Urothelium cell line (cell line): ENCODE measurements at regions not wholly inside any gene's neighbourhood (a gene's known extent, or its start where the extent isn't known, plus 50 kb on each side); places are given as distances from the start of the nearest gene placed in this dataset.

ENCODE experiments used
- DNase-seq: peaks from one replicate; pipeline ENCODE4 v3.0.0; 2011; ENCODE audit warnings: low spot score, mixed read lengths
- FAIRE-seq: peaks from 2 replicates; lab custom pipeline; 2011; peaks lifted over from hg19 to GRCh38; lab: Jason Lieb, UNC

DNA sequence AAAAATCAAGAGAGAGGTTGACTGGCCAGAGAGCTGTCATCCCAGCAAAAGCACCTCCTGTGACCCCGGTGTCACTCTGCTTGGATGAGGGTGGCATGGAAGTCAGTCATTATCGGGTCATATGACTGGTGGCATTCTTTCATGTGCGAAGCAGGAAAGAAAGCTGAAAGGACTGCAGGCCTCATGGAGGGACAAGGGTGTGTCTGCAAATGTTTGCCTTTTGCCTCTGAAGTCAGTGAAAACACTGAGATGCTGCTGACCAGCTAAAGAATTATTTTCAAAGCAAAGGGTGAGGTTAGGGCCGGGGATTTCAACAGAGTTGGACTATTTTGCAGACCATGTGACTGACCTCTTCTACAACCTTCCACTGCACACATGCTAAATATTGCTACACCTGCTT lies 298.3 kb downstream of the CSNK1G3 start:
- FAIRE-seq (no peak), DNase-seq (no peak)

DNA sequence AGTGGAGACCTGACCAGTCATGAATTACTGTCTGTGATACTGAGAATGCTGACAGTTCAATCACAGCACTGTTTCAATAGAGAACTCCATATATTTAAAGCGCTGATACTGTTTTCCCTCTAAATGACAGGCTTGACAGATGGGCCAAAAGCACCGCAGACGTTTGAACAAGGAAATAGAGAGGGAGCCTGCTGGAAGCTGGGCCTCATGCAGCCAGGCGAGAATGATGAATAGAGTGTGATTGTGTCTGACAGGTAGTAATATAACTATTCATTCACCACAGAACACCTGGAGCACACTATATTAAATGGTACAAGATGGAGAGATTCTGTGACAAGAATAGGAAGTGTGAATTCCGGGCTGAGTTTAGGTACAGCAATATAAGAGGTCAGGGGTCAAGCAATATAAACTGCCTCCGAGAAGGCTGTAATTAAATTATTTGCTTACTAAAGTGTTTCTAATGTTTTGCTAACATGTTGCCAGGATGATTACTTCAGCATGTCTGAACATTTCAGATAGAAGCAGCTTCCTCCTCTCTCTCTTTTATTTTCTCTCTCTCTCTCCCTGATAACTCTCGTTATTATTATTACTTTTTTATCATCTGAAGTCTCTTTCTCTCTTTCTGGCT lies 297.7 kb downstream of the CSNK1G3 start:
- FAIRE-seq = no peak

DNA sequence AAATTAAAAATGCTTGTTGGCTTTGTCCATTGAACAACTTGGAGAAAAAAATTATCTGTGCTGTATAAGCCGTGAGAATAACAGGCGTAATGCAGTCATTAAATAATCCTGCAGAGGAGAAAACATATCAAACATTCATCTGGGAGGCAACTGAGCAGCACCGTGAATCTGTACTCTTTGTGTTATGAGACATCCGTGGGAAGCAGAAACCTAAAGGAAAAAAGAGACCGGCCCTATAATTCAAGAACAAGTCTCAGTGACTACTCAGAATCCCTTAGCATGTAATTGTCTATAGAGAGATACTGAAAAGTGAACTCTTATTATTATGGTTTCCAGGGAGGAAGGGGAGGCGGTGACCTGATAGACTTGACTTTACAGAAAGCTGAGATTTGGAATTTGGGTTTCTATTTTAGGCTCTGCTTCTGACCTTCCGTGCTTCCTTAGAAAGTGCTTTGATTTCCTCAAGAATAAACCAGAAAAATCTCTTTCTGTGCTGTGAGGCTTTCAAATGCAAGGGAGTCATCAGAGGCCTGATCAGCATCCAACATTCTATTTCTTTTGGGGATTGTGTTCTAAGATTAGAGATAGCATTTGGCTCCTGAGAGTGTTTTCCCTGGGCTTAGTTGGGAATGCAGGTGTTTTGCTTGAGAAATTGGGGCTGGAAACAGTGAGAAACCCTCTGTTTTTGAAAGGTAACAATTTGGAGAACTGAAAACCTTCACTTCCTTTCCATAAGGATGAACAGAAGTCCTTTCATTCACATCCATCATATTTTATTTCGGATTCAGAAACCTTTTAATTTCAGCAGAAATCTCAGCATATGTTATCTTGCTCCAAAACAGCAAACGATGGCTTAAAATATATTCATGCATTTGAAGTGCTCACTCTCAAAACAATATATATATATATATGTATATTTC lies 296.7 kb downstream of the CSNK1G3 start:
- DNase-seq = no peak
- no peak for FAIRE-seq

More for the DNA sequence above, 297.7 kb downstream of the CSNK1G3 start:
- DNase-seq = no peak

DNA sequence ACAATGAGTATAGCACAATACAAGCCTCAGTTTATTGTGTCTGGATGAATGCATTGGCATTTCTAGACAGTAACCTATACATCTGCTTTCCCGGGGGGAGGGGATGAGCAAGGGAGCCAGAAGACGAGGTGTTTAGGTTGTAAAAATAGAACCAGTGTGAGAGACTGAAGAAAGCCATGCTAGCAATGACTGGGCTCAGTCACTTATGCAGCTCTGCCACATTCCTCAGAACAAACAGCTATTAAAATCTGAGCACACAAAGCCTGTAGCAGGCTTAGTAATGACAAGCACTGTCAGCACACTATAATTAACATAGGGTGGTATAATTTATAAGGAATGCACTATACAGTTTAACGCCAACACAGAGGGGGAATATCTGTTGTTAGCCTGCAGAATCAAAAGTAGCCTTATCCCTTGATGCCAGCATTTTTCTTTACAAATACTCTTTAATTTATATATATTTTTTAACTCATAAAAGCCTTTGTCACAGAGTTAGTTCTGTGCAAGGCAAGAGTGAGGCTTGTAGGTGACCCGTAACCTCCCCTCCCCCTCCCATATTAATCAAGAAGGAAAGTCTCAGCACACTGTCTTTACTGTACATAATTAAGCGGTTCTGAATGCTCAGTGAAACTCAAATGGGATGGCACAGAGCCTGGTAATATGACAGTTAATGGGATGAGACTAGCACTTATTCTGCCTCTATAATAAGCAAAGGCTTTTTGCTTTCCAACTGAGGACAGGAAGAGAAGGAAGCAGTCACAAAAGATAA lies 295.4 kb downstream of the CSNK1G3 start:
- FAIRE-seq = no peak
- no peak for DNase-seq

DNA sequence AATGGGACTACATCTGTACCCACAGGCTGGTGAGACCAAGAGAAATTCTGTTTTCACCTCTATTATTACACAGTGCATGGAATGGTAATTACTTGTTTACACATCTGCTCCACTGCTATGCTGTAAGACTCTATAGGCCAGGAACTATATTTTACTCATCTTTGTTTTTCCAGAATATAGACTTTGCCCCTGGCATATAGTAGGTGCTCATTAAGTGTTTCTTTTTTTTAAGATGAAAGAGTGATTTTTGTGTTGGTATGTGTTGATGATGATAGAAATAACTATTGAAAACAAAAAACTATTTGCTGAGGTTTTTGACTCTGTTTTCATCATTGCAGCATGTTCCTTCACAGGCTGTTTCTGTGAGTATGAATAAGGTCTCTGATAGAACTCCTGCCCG lies 294.7 kb downstream of the CSNK1G3 start:
- FAIRE-seq (no peak), DNase-seq (no peak)

DNA sequence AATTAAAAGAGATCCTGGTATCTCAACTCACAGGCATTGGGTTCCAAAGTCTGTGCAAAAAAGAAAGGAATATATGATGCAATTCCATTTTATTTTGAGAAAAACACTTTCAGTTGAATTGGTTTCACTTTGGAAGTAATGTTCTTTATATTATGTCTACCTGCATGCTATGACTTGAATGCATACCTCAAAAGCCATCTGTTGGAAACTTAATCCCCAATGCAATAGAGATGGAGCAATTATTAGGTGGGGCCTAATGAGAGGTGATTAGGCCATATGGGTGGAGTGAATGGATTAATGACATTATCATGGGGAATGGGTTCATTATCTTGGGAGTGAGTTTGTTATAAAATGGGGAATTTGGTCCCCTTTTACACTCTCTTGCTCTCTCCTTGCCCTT lies 293.3 kb downstream of the CSNK1G3 start:
- DNase-seq = no peak
- no peak for FAIRE-seq

DNA sequence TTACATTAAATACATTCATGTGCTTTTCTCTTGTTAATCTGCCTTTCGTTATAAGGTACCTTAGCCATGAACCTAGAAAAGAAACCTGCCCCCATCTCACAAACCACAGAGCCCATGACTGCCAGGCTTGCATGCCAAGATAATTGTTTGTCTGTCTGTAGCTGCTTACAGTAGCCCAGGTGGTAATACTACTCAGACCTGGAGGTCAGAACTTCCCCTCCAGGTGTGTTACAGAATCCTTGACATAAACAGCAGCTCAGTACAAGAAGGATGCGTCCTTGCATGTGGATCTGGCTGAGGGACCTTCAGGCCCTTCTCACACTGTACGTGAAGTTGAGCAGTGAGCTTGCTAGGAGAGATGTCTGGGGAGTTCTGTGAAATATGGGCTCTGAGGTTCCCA lies 291.4 kb downstream of the CSNK1G3 start:
- no peak for FAIRE-seq
- DNase-seq = no peak

DNA sequence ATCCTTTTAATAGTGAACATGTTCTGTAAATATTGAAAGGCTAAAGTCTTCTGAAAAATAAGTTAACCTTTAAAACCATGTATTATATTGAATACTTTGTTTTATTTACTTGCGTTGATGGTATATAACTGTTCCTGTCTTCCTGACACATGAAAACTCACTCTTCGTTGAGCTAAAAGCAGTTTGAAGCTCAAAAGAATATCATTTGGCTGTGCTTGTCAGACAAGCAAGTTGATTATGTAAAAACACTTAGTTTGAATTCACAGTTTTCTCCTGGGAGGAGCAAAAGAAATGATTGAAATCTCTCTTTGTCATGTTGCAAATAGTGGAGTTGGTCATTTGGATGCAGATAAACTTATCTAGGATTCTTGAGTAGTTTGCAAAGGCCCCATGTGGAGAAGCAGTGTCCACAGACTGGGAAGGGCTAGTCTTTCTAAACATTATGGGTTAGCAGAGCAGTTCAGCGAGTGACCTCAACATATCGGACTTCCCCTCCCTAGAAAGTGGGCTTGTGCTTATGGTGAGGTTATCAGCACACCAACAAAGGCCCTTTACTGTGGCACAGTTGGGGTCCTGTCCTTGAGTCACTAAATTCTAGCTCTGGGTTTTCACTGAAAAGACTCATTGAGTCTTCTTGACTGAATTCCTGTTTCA lies 290.4 kb downstream of the CSNK1G3 start:
- no peak for DNase-seq
- FAIRE-seq = no peak

DNA sequence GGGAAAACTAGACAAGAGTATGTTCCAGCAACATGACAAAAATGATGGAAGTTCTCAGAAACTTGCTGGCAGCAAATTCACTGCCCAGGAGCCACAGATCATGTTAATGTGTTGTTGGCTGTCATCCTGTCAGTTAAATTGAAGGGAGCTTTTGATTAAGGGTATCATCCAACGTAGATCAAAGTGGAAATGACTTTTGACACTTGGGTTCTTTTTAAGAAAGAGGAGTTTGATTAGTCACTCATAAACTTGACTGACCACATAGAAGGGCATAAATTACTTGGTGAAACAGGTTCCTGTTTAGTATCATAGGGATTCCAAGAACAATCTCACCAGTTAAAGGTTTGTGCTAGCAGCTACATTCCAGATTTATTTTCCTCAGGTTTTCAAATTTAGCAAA lies 288.7 kb downstream of the CSNK1G3 start:
- no peak for DNase-seq
- no peak for FAIRE-seq

DNA sequence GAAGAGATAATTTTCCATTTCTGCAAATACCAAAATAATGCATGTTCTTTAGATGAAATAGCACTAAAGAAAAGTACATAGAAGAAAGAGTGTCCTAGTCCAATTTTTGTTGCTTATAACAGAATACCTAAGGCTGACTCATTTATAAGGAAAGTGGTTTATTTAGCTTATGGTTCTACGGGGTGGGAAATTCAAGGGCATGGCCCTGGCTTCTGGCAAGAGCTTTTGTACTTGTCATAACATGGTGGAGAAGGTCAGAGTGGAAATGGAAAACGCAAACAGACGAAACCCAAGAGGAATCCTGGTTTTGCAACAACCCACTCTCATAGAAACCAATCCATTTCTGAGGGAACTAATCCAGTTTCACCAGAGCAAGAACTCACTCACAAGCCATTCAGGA lies 283.7 kb downstream of the CSNK1G3 start:
- FAIRE-seq (no peak), DNase-seq (no peak)

DNA sequence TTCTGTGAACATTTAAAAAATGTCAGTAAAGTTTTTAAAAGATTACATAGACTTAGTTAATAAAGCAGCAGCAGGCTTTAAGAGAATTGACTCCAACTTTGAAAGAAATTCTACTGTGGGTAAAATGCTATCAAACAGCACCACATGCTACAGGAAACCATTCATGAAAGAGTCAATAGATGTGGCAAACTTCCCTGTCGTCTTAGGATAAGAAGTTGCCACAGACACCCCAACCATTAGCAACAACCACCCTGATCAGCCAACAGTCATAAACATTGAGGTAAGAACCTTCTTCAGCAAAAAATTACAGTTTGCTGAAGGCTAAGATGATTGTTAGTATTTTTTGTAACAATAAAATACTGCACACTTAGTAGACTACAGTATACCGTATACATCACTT lies 278.2 kb downstream of the CSNK1G3 start:
- peak; percentile 23 for FAIRE-seq
- DNase-seq = no peak

DNA sequence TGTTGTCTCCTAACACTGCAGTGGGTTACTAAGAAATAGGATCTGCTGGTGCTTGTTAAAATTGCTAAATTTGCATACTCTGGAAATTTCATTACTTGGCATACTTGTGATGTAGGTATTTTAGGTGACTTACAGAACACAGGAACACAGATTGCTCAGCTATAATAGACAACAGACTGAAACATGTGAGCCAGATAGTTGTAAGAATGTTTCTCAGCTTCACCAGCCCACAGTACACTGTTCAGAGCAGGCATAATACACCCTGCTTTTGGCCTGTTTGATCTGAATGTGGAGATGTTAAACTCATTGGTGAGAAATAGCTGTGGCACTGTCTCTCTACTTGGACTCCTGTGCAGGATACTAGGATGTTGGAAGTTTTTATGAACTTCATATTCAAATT lies 275.7 kb downstream of the CSNK1G3 start:
- FAIRE-seq = no peak

DNA sequence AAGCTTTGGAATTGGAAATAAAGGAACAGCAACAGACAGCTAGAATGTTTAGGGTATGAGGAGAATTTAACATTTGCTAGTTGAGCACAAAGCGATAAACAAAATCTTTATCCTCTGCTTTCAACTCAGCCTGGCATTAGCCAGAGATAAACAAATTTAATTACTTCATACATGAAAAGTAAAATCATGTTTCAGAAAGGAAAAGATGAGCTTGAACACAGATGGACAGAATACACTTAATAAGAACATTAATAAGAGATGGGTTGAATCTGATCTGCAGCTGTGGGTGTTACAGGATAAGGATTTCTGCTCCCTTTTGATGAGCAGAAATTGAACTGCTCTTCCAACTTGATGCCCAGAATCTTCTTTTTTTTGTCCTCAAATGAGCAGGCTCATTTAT lies 275.2 kb downstream of the CSNK1G3 start:
- FAIRE-seq = no peak
- no peak for DNase-seq

More for the DNA sequence above, 275.7 kb downstream of the CSNK1G3 start:
- DNase-seq = no peak

DNA sequence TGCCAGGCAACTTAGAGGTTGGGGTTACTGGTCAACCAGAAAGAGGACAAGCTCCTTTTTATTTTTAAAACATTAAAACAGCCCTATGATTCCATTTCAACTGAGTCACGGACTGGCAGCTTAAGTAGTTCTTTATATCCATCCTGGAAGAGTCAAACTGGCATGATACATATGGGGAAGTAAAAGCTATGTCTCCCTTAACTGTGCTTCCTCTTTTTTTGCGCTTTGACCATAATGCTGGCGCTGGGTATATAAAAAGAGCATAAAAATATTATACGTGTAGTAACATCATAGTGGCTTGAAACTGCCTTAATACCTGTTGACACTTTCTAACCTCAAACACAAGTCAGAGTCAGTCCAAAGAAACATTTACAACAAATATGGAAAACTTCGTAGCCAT lies 274.4 kb downstream of the CSNK1G3 start:
- DNase-seq (no peak), FAIRE-seq (no peak)

DNA sequence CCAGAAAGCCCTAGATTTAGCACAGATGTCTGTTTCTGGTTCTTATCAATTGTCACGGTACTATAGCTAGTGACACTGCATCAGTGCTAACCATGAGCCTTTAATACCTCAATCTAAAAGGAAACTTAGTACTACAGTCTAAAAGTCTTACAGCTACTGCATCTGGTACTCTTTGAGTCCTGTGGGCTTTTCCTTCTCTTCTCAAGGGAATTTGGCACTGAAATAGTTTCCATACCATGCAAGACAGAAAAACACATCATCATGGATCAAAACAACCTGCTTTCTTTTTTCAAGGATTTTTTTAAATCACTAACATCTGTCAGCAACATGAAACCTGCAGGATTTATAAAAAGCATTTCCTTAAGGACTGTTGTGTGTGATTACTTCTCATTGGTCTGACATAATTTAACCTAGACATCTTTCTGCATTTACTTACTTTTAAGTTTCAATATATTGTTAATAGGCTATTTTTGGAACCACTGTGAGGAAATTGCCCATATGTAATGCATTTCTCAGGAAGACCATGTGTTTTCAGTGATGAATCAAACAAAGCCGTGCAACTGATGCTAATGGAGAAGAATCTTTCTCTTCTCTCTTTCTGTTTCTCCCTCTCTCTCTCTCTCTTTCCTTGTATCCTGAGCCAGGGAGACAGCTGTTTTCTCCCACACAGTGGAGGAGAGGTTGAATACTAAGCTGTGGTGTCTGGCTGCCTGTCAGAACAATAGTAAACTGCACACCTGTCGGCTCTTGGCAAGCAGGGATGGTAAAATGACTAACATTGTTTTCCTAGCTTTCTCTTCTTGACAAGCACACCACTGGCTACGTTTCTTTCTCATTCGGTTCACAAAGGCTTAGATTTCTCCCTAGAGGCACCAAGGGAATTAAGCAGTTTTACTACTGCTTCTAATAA lies 273.4 kb downstream of the CSNK1G3 start:
- peak; percentile 43 for DNase-seq

DNA sequence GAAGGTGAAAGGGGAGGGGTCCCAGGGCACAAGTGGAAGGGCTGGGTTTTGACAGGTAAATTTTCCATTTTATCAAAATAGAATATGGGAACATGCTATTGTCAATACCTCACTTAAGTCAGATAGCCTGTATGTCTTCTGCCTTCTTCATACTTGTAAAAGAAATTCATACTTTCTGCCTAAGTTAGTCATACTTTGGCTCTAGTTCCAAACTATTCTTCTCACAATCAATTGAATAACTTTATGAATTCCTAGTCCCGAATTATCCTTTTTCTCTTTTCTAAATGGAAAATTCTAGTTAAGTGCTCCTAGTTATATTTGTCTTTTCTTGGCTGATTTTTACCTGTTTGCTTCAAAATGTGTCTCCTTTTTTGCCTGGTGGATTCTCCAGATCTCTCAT lies 271.4 kb downstream of the CSNK1G3 start:
- DNase-seq = no peak
- no peak for FAIRE-seq

More for the DNA sequence above, 273.4 kb downstream of the CSNK1G3 start:
- peak; percentile 40 for FAIRE-seq

DNA sequence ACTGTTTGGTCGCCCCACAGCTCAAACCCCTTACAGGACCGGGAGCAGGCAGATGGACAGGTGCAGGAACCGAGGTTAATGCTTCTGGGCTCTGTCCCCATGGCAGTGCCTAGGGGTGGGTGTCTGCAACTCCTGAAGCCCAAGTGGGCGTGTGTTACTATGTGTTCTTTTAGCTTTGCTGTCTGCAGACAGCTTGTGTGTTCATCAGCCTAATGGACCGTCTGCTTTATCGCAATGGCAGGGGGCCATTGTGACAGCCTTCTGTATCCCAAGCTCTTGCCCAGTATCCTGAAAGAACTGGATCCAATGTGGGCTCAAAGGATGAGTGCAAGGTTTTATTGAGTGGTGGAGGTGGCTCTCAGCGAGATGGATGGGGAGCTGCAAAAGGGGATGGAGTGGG lies 266.7 kb downstream of the CSNK1G3 start:
- no peak for FAIRE-seq
- DNase-seq = no peak

DNA sequence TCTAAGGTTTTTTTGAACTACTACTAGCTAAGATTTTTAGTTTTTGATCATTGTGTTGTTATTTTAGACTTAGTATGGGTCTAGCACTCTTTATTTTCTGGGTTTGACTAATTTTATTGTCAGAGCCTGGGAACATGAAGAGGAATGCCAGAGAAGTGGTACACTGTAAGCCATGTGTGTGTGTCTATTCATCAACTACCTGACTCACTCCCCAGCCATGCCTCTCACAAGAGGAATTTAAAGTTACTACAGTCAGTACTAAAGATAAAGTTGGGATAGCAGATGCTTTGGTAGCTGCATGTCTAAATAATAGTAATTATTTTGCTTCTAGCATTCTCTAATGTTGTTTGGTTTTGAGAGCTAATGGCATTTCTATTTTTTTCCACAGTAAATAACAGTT lies 264.8 kb downstream of the CSNK1G3 start:
- no peak for FAIRE-seq
- no peak for DNase-seq

DNA sequence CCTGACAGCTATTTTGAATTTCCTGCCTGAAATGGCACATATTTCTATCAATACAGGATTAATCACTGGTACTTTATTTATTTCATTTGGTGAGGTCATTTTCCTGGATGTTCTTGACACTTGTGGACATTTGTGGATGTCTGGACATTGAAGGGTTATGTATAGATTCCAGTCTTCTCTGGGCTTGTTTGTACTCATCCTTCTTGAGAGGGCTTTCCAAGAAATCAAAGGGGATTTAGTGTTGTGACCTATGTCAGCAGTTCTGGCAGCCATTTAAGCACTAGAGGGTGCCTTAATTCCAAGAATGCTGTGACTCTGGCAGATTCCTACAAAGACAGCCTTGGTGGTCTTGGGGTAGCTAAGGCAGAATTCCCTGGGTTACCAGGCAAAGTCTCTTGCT lies 259.7 kb downstream of the CSNK1G3 start:
- FAIRE-seq (no peak), DNase-seq (no peak)

DNA sequence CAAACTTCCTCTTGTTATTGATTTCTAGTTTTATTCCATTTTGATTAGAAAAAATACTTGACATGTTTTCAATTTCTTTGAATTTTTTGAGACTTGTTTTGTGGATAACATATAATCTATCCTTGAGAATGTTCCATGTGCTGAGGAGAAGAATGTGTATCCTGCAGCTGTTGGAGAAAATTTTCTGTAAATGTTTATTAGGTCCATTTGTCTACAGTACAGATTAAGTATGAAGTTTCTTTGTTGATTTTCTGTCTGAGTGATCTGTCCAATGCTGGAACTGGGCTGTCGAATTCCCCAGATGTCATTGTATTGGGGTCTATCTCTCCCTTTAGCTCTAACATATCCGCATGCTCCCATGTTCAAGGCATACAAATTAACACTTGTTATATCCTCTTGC lies 251.2 kb downstream of the CSNK1G3 start:
- no peak for FAIRE-seq

More for the DNA sequence above, 251.2 kb downstream of the CSNK1G3 start:
- DNase-seq = no peak
